LNCAP (cell line): ENCODE measurements at regions not wholly inside any gene's neighbourhood (a gene's known extent, or its start where the extent isn't known, plus 50 kb on each side); places are given as distances from the start of the nearest gene placed in this dataset.

Experiments
- CTCF ChIP-seq: fragments of 450-650 bp; IDR thresholded peaks from 2 replicates; pipeline ENCODE4 v1.5.1; 2017; ENCODE audit warnings: mild to moderate bottlenecking

DNA sequence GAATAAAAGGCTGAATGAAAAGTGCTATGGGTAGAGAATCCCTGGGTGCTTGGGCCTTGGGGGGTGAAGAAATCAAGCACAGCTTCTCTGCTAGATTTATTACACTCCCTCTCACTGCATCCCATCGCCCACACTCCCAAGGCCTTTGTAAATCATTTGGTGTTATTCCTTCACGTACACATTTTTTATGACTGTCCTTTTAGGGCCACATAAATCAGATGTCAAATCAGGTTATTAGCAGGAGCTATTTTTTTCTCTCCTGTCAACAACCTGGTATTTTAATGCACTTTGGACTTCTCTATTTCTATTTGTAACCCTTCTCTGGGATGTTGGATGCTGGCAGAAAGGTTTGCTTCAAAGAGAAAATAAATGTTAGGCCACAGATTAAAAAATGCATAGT, 408.8 kb downstream of the INSC start:
- no peak for TF ChIP-seq CTCF

- no peak for TF ChIP-seq CTCF
These were observed 410.9 kb downstream of the INSC start for GRCh38 chr11:15525582-15525981.

GRCh38 chr11:15526032-15526431, 411.3 kb downstream of the INSC start:
- TF ChIP-seq CTCF: no peak

DNA sequence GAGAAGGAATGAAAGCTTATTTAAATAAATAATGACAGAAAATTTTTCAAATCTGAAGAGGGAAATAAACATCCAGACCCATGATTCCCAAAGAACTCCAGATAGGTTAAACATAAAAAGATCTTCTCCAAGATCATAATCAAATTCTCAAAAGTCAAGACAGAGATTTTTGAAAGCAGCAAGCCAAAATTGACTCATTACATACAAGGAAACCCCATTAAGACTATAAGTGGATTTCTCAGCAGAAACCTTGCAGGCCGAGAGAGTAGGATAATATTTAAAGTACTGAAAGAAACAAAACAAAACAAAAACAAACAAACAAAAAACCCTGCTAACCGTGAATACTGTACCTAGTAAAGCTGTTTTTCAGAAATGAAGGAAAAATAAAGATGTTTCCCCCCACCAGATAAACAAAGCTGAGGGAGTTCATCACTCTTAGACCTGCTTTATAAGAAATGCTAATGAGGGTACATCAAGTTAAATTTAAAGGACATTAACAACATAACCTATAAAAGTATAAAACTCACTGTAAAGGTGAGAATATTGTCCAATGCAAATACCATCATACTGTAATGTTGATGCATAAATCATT, 412.2 kb downstream of the INSC start:
- TF ChIP-seq CTCF: no peak

DNA sequence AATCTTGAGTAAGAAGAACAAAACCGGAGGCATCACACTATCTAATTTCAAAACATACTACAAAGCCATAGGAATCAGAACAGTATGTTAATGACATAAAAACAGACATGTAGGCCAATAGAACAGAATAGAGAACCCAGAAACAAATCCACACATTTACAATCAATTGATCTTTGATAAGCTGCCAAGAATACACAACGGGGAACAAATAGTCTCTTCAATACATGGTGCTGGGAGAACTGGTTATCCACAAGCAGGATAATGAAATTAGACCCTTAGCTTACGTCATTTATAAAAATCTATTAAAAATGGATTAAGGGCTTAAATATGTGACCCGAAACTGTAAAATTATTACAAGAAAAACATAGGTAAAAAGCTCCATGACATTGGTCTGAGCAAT, 417.7 kb downstream of the INSC start:
- no peak for TF ChIP-seq CTCF

- no peak for TF ChIP-seq CTCF
These were observed 419.5 kb downstream of the INSC start for GRCh38 chr11:15534266-15534665.

DNA sequence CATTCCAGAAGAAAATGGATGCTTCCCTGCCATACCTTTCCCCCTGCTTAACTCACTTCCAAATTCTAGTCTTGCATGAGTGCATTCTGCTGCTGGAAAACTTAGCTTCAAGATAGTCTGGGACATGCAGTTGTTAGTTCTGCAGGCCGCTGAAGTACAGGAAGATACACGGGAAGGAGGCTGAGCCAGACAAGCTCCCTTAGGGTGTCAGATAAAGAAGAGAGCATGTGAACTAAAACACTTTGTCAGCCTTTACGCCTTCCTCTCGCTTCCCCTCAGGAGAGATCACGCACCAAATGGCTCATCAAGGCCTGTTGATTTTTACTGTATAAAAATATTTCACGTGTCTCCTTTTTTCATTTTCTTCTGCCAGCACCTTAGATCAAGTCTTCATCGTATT, 420.7 kb downstream of the INSC start:
- TF ChIP-seq CTCF: no peak

DNA sequence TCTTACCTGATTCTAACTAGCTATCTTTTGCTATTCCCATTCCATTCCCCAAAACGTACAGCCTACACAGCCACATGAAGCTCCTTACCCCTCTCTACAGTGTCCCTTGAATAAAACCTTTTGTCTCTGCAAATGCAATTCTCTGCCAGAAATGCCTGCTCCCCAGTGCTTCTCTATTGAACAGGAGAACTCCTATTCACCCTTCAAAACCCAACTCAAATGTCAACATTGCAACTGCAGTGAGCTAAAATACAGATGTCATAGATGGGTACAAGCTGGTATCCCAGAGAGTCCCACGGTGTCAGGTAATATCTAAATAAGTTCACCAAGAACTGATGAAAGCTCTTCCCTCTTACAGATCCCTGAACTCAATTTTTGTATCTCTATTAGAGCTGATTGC, 421.7 kb downstream of the INSC start:
- TF ChIP-seq CTCF: no peak
